Vagina (tissue), 2 donors: ENCODE measurements at regions not wholly inside any gene's neighbourhood (a gene's known extent, or its start where the extent isn't known, plus 50 kb on each side); places are given as distances from the start of the nearest gene placed in this dataset.
"Not testable (repeated sequence)": the region's sequence is repeated elsewhere in the genome, so short reads cannot be mapped to it uniquely, and the experiment has no call there.

Experiments
- POLR2A ChIP-seq, 2 donors: fragments of 450-650 bp; IDR thresholded peaks; one replicate each; pipeline ENCODE4 v1.6.1; 2017; ENCODE audit warnings: antibody characterized with exemption in 2 of 2, mild to moderate bottlenecking in 2 of 2, moderate library complexity in 2 of 2
- POLR2AphosphoS5 ChIP-seq, 2 donors: sonication (generic); formaldehyde crosslinking; IDR thresholded peaks; one replicate each; pipeline ENCODE4 v1.9.0; 2017; ENCODE audit warnings: antibody characterized with exemption in 2 of 2, mild to moderate bottlenecking in 2 of 2, low read depth in 1 of 2; ENCODE audit not compliant: insufficient read depth in 1 of 2
- TF ChIP-seq, protein P1 (sequence below), 3 experiments: fragments of 450-650 bp in 2 of 3; fragments of 200-600 bp in 1 of 3; sonication (generic) in 1 of 3; IDR thresholded peaks; one replicate each; pipeline ENCODE4 v1.5.1; 2017 to 2019; ENCODE audit warnings: antibody characterized with exemption in 3 of 3, mild to moderate bottlenecking in 2 of 3, moderate library complexity in 2 of 3

DNA sequence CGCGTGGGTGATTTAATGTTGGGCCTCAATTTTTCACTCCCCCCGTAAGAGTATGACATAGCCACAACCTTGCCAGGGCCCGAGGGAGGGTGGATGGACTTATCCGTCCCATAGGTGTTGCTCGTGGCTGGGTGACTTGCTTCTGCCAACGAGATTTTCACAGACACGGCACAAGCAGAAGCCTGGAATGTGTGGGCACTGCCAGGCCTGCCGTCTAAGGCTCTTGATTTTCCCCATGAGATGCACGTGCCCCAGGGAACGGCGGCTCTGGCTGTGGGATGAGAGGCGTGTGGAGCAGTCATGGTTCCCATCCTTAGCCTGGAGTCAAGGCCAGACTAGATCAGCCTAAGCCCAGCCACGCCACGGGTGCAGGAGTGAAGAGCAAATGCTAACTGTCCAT is 58.6 kb upstream of the APOD start:
- TF ChIP-seq, protein P1, sequence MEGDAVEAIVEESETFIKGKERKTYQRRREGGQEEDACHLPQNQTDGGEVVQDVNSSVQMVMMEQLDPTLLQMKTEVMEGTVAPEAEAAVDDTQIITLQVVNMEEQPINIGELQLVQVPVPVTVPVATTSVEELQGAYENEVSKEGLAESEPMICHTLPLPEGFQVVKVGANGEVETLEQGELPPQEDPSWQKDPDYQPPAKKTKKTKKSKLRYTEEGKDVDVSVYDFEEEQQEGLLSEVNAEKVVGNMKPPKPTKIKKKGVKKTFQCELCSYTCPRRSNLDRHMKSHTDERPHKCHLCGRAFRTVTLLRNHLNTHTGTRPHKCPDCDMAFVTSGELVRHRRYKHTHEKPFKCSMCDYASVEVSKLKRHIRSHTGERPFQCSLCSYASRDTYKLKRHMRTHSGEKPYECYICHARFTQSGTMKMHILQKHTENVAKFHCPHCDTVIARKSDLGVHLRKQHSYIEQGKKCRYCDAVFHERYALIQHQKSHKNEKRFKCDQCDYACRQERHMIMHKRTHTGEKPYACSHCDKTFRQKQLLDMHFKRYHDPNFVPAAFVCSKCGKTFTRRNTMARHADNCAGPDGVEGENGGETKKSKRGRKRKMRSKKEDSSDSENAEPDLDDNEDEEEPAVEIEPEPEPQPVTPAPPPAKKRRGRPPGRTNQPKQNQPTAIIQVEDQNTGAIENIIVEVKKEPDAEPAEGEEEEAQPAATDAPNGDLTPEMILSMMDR (IDR thresholded peaks at IDR 0.05), result not testable (repeated sequence)
- not testable (repeated sequence) for TF ChIP-seq POLR2A (IDR thresholded peaks at IDR 0.05); POLR2AphosphoS5 (IDR thresholded peaks at IDR 0.05; ENCODE audit: insufficient read depth in 1 of 2, low read depth in 1 of 2)
